HEK293 (cell line): ENCODE measurements at regions not wholly inside any gene's neighbourhood (a gene's known extent, or its start where the extent isn't known, plus 50 kb on each side); places are given as distances from the start of the nearest gene placed in this dataset.
A peak's percentile ranks its signal among the peaks of the same experiment; 100 is the strongest.

Experiments
- CTCF ChIA-PET: fragments of 350-600 bp; formaldehyde crosslinking; extraction: SDS; loops from one replicate; lab custom pipeline; 2021; ENCODE audit warnings: antibody characterized with exemption; lab: Yijun Ruan, JAX
- POLR2A ChIA-PET: fragments of 300-600 bp; formaldehyde crosslinking; extraction: SDS; loops from one replicate; lab custom pipeline; 2020; ENCODE audit warnings: antibody characterized with exemption, inconsistent platforms; lab: Yijun Ruan, JAX
- H3K27ac ChIP-seq: fragments of 200-500 bp; sonication (Bioruptor generic); 2 replicates; pipeline ENCODE4 v1.5.1; 2014; ENCODE audit warnings: low read depth, low read length, control low read depth, inconsistent platforms; ENCODE audit errors: extremely low read depth
- H3K36me3 ChIP-seq, 2 experiments: fragments of 200-500 bp in 1 of 2; sonication (Bioruptor generic) in 1 of 2; 1 replicate in 1 of 2; 2 replicates in 1 of 2; pipeline ENCODE4 v1.5.1; 2014 to 2017; ENCODE audit warnings: inconsistent platforms in 2 of 2, low read length in 2 of 2; ENCODE audit not compliant: control insufficient read depth in 2 of 2, insufficient read depth in 1 of 2
- H3K4me1 ChIP-seq: fragments of 200-500 bp; sonication (Bioruptor generic); 2 replicates; pipeline ENCODE4 v1.5.1; 2014; ENCODE audit warnings: mild to moderate bottlenecking, low read length, inconsistent platforms; ENCODE audit not compliant: control insufficient read depth, insufficient read depth
- H3K4me3 ChIP-seq: 2 replicates; pipeline ENCODE4 v1.5.1; 2011; ENCODE audit warnings: low read depth, mild to moderate bottlenecking, control low read depth, low read length, moderate library complexity
- H3K9me3 ChIP-seq: fragments of 200-500 bp; sonication (Bioruptor generic); 2 replicates; pipeline ENCODE4 v1.5.1; 2014; ENCODE audit warnings: low read depth, low read length, inconsistent platforms; ENCODE audit not compliant: control insufficient read depth, insufficient read depth
- BCL11B ChIP-seq: fragments of 450-650 bp; formaldehyde crosslinking; IDR thresholded peaks from 2 replicates; pipeline ENCODE4 v1.5.1; 2016; ENCODE audit warnings: low read depth, missing biosample characterization, missing genetic modification characterization
- ELK4 ChIP-seq: IDR thresholded peaks from 2 replicates; pipeline ENCODE4 v1.6.1; 2011; ENCODE audit warnings: mild to moderate bottlenecking, low read depth, low read length, borderline replicate concordance
- GLIS1 ChIP-seq: fragments of 450-650 bp; formaldehyde crosslinking; IDR thresholded peaks from 2 replicates; pipeline ENCODE4 v1.5.1; 2016; ENCODE audit warnings: missing biosample characterization, missing genetic modification characterization
- MZF1 ChIP-seq: fragments of 450-650 bp; formaldehyde crosslinking; IDR thresholded peaks from 2 replicates; pipeline ENCODE4 v1.5.1; 2017; ENCODE audit warnings: missing biosample characterization, missing genetic modification characterization, borderline replicate concordance
- OSR2 ChIP-seq: fragments of 450-650 bp; formaldehyde crosslinking; IDR thresholded peaks from 2 replicates; pipeline ENCODE4 v1.5.1; 2016; ENCODE audit warnings: missing biosample characterization, missing genetic modification characterization
- PRDM6 ChIP-seq: fragments of 450-650 bp; formaldehyde crosslinking; IDR thresholded peaks from 2 replicates; pipeline ENCODE4 v1.5.1; 2017; ENCODE audit warnings: missing biosample characterization, missing genetic modification characterization
- TCF7L2 ChIP-seq: IDR thresholded peaks from 2 replicates; pipeline ENCODE4 v1.6.1; 2011; ENCODE audit warnings: low read depth, mild to moderate bottlenecking, inconsistent platforms, low read length, moderate library complexity, borderline replicate concordance
- ZEB2 ChIP-seq: fragments of 450-650 bp; formaldehyde crosslinking; IDR thresholded peaks from 2 replicates; pipeline ENCODE4 v1.5.1; 2016; ENCODE audit warnings: missing biosample characterization, missing genetic modification characterization
- ZNF146 ChIP-seq: fragments of 450-650 bp; formaldehyde crosslinking; IDR thresholded peaks from 2 replicates; pipeline ENCODE4 v1.5.1; 2016; ENCODE audit warnings: missing biosample characterization, missing genetic modification characterization
- ZNF18 ChIP-seq: fragments of 450-650 bp; formaldehyde crosslinking; IDR thresholded peaks from 2 replicates; pipeline ENCODE4 v1.5.1; 2016; ENCODE audit warnings: missing biosample characterization, missing genetic modification characterization
- ZNF202 ChIP-seq: fragments of 450-650 bp; formaldehyde crosslinking; IDR thresholded peaks from 2 replicates; pipeline ENCODE4 v1.5.1; 2016; ENCODE audit warnings: missing biosample characterization, missing genetic modification characterization, borderline replicate concordance
- ZNF214 ChIP-seq: fragments of 450-650 bp; formaldehyde crosslinking; IDR thresholded peaks from 2 replicates; pipeline ENCODE4 v1.5.1; 2017; ENCODE audit warnings: missing biosample characterization, mild to moderate bottlenecking, missing genetic modification characterization, borderline replicate concordance
- ZNF311 ChIP-seq: fragments of 450-650 bp; formaldehyde crosslinking; IDR thresholded peaks from 2 replicates; pipeline ENCODE4 v1.5.1; 2017; ENCODE audit warnings: missing biosample characterization, missing genetic modification characterization, borderline replicate concordance
- ZNF560 ChIP-seq: fragments of 450-650 bp; formaldehyde crosslinking; IDR thresholded peaks from 2 replicates; pipeline ENCODE4 v1.5.1; 2017; ENCODE audit warnings: missing biosample characterization, missing genetic modification characterization, borderline replicate concordance
- ZNF571 ChIP-seq: fragments of 450-650 bp; formaldehyde crosslinking; IDR thresholded peaks from 2 replicates; pipeline ENCODE4 v1.5.0; 2017; ENCODE audit warnings: missing biosample characterization, missing genetic modification characterization
- ZNF585B ChIP-seq: fragments of 450-650 bp; formaldehyde crosslinking; IDR thresholded peaks from 2 replicates; pipeline ENCODE4 v1.5.1; 2016; ENCODE audit warnings: missing biosample characterization, missing genetic modification characterization
- ZNF623 ChIP-seq: fragments of 450-650 bp; formaldehyde crosslinking; IDR thresholded peaks from 2 replicates; pipeline ENCODE4 v1.5.1; 2016; ENCODE audit warnings: missing biosample characterization, missing genetic modification characterization
- ZNF654 ChIP-seq: fragments of 450-650 bp; formaldehyde crosslinking; IDR thresholded peaks from 2 replicates; pipeline ENCODE4 v1.5.1; 2016; ENCODE audit warnings: low read depth, missing biosample characterization, missing genetic modification characterization
- TF ChIP-seq, protein P1 (sequence below): fragments of 450-650 bp; formaldehyde crosslinking; IDR thresholded peaks from 2 replicates; pipeline ENCODE4 v1.5.1; 2017; ENCODE audit warnings: missing biosample characterization, missing genetic modification characterization
- TF ChIP-seq, protein P2 (sequence below): fragments of 450-650 bp; formaldehyde crosslinking; IDR thresholded peaks from 2 replicates; pipeline ENCODE4 v1.5.1; 2016; ENCODE audit warnings: missing biosample characterization, missing genetic modification characterization

DNA sequence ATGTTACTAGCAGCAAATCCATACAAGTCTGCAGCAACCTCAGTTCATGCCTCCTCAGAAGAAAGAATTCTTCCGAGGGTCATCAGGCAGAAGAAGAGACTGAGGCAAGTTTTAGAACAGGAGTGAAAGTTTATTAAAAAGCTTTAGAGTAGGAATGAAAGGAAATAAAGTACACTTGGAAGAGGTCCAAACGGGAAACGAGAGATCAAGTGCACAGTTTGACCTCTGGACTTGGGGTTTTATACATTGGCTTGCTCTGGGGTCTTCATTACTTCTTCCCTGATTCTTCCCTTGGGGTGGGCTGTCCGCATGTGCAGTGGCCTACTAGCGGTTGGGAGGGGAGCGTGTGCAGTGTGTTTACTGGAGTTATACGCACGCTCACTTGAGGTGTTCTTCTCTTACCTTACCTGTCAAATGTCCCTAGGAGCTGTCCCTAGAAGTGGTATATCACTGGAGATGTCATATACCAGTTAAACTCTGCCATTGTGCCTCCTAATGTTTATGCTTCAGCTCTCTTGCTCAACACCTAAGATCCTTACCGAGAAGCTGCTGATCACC is 372.8 kb upstream of the KITLG start (continued):
- TF ChIP-seq ZNF654 (tag by site-specific recombination) (no peak), ZNF560 (tag by site-specific recombination) (no peak), MZF1 (tag by site-specific recombination) (no peak), ZNF571 (tag by site-specific recombination) (no peak)
- TF ChIP-seq, protein P1, sequence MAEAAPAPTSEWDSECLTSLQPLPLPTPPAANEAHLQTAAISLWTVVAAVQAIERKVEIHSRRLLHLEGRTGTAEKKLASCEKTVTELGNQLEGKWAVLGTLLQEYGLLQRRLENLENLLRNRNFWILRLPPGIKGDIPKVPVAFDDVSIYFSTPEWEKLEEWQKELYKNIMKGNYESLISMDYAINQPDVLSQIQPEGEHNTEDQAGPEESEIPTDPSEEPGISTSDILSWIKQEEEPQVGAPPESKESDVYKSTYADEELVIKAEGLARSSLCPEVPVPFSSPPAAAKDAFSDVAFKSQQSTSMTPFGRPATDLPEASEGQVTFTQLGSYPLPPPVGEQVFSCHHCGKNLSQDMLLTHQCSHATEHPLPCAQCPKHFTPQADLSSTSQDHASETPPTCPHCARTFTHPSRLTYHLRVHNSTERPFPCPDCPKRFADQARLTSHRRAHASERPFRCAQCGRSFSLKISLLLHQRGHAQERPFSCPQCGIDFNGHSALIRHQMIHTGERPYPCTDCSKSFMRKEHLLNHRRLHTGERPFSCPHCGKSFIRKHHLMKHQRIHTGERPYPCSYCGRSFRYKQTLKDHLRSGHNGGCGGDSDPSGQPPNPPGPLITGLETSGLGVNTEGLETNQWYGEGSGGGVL (tag by site-specific recombination) = no peak
- TF ChIP-seq, protein P2, sequence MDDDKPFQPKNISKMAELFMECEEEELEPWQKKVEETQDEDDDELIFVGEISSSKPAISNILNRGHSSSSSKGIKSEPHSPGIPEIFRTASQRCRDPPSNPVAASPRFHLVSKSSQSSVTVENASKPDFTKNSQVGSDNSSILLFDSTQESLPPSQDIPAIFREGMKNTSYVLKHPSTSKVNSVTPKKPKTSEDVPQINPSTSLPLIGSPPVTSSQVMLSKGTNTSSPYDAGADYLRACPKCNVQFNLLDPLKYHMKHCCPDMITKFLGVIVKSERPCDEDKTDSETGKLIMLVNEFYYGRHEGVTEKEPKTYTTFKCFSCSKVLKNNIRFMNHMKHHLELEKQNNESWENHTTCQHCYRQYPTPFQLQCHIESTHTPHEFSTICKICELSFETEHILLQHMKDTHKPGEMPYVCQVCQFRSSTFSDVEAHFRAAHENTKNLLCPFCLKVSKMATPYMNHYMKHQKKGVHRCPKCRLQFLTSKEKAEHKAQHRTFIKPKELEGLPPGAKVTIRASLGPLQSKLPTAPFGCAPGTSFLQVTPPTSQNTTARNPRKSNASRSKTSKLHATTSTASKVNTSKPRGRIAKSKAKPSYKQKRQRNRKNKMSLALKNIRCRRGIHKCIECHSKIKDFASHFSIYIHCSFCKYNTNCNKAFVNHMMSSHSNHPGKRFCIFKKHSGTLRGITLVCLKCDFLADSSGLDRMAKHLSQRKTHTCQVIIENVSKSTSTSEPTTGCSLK (tag by site-specific recombination) = no peak
- TF ChIP-seq, all 188 proteins: peak for 0

DNA sequence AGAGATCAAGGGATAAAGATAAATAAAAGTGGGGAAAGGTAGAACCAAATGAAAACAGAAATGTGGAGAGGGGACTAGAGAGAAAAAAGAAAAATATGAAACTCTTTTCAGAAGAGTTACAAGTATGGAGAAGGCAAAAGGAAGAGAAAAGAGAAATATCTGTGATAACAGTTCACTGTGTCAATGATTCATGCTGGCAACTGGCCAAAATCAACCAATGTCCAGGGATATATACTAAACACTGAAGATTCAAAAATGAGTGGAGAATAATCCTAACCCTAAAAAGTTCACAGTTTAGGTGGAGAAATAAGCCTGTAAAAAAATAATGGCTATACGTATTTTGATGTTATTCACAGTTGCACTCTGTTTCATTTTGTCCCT is 372.3 kb upstream of the KITLG start:
- H3K36me3 ChIP-seq = no peaks in the 10 kb centered on the region
- no peaks in the 10 kb centered on the region for H3K9me3 ChIP-seq
- no peak overlapping the region for H3K27ac ChIP-seq
- no peak overlapping the region for H3K4me3 ChIP-seq
- ChIA-PET POLR2A (interaction anchor here (0.7 kb wide), 1 partner anchor 19 kb away, joined by 3 read pairs; no protein-coding TSS in a partner anchor), CTCF (interaction anchor here (0.7 to 1.1 kb wide), 2 partner anchors 10 to 23 kb away, joined by 3 read pairs; no protein-coding TSS in a partner anchor)
- no peak for TF ChIP-seq ELK4
- no peak for TF ChIP-seq ZNF311 (tag by site-specific recombination)
- peak; percentile 42; the same call in 1 of the 2 replicates for TF ChIP-seq ZNF623 (tag by site-specific recombination)
- no peak for TF ChIP-seq ZNF214 (tag by site-specific recombination)
- peaks cover 19% of the 10 kb centered on the region for H3K4me1 ChIP-seq

- ChIA-PET CTCF (interaction anchor here (0.7 to 1.1 kb wide), 3 partner anchors 9 to 41 kb away, joined by 3 to 4 read pairs (median 3); no protein-coding TSS in a partner anchor), POLR2A (interaction anchor here (0.7 kb wide), 1 partner anchor 19 kb away, joined by 3 read pairs; no protein-coding TSS in a partner anchor)
Measured at GRCh38 chr12:88951860-88952561, 371.7 kb upstream of the KITLG start.

GRCh38 chr12:88951177-88951576 is 370.9 kb upstream of the KITLG start:
- Histone ChIP-seq H3K36me3 (no peaks in the 10 kb centered on the region), H3K9me3 (no peaks in the 10 kb centered on the region), H3K4me3 (no peak overlapping the region), H3K4me1 (peaks cover 19% of the 10 kb centered on the region), H3K27ac (no peak overlapping the region)
- ChIA-PET POLR2A (no interaction called here), CTCF (interaction anchor here (0.7 to 1.1 kb wide), 3 partner anchors 9 to 42 kb away, joined by 3 to 4 read pairs (median 4); no protein-coding TSS in a partner anchor)
- peak; percentile 91 for TF ChIP-seq PRDM6
- peak; percentile 43; the same call in 1 of the 2 replicates for TF ChIP-seq TCF7L2
- peak; percentile 68; the same call in 1 of the 2 replicates for TF ChIP-seq OSR2 (tag by site-specific recombination)
- no peak for TF ChIP-seq BCL11B (tag by site-specific recombination)
- no peak for TF ChIP-seq ZNF146 (tag by site-specific recombination)
- TF ChIP-seq ZNF585B (tag by site-specific recombination) = no peak
- TF ChIP-seq ZNF18 (tag by site-specific recombination) = peak; percentile 18; the same call in 1 of the 2 replicates

More at GRCh38 chr12:88951860-88952561, 371.7 kb upstream of the KITLG start:
- no peak overlapping the region for H3K4me3 ChIP-seq
- no peaks in the 10 kb centered on the region for H3K9me3 ChIP-seq
- H3K27ac ChIP-seq = no peak overlapping the region
- TF ChIP-seq ZNF202 (tag by site-specific recombination) (no peak), ZEB2 (tag by site-specific recombination) (no peak), GLIS1 (tag by site-specific recombination) (peak; percentile 48; the same call in 1 of the 2 replicates)
- TF ChIP-seq, all 188 proteins: peak for 1
- Histone ChIP-seq H3K4me1 (peaks cover 19% of the 10 kb centered on the region), H3K36me3 (no peaks in the 10 kb centered on the region)
